H9 (cell line): ENCODE measurements at regions not wholly inside any gene's neighbourhood (a gene's known extent, or its start where the extent isn't known, plus 50 kb on each side); places are given as distances from the start of the nearest gene placed in this dataset.

Experiments used
- DNase-seq: peaks from one replicate; pipeline ENCODE4 v3.0.0-alpha.2; 2017
- H2AFZ ChIP-seq: one replicate; pipeline ENCODE4 v1.6.1; 2013; ENCODE audit warnings: mild to moderate bottlenecking, low read length, control low read depth, moderate library complexity
- H2AK5ac ChIP-seq: 2 replicates; pipeline ENCODE4 v1.6.1; 2013; ENCODE audit warnings: low read length, control low read depth, mixed read lengths; ENCODE audit not compliant: insufficient read length
- H2BK120ac ChIP-seq: one replicate; pipeline ENCODE4 v1.6.1; 2013; ENCODE audit warnings: low read depth, mild to moderate bottlenecking, low read length, control low read depth, inconsistent platforms; ENCODE audit not compliant: poor library complexity, severe bottlenecking
- H2BK12ac ChIP-seq: 2 replicates; pipeline ENCODE4 v1.6.1; 2013; ENCODE audit warnings: low read length, control low read depth, mixed read lengths, low read depth; ENCODE audit not compliant: insufficient read length
- H2BK15ac ChIP-seq: 2 replicates; pipeline ENCODE4 v1.6.1; 2013; ENCODE audit warnings: low read depth, low read length, control low read depth
- H2BK20ac ChIP-seq: one replicate; pipeline ENCODE4 v1.6.1; 2013; ENCODE audit warnings: low read depth, mild to moderate bottlenecking, low read length, control low read depth, inconsistent platforms; ENCODE audit not compliant: poor library complexity, severe bottlenecking
- H2BK5ac ChIP-seq: 2 replicates; pipeline ENCODE4 v1.6.1; 2013; ENCODE audit warnings: low read length, control low read depth, mixed read lengths; ENCODE audit not compliant: insufficient read length
- H3K14ac ChIP-seq: 2 replicates; pipeline ENCODE4 v1.6.1; 2013; ENCODE audit warnings: low read length, control low read depth; ENCODE audit not compliant: insufficient read depth
- H3K18ac ChIP-seq: 2 replicates; pipeline ENCODE4 v1.6.1; 2013; ENCODE audit warnings: low read depth, mild to moderate bottlenecking, mixed read lengths, low read length, control low read depth; ENCODE audit not compliant: insufficient read length
- H3K23ac ChIP-seq: 2 replicates; pipeline ENCODE4 v1.6.1; 2013; ENCODE audit warnings: low read length, control low read depth, mixed read lengths, low read depth; ENCODE audit not compliant: insufficient read length
- H3K23me2 ChIP-seq: 2 replicates; pipeline ENCODE4 v1.6.1; 2013; ENCODE audit warnings: low read depth, mild to moderate bottlenecking, mixed read lengths, low read length, control low read depth; ENCODE audit not compliant: insufficient read length, poor library complexity, severe bottlenecking
- H3K27ac ChIP-seq: 2 replicates; pipeline ENCODE4 v1.5.1; 2013; ENCODE audit warnings: low read length, control low read depth, mixed read lengths, low read depth; ENCODE audit not compliant: insufficient read length
- H3K27me3 ChIP-seq: 2 replicates; pipeline ENCODE4 v1.6.1; 2013; ENCODE audit warnings: low read length, control low read depth, inconsistent platforms; ENCODE audit not compliant: insufficient read depth
- H3K4ac ChIP-seq: 2 replicates; pipeline ENCODE4 v1.6.1; 2013; ENCODE audit warnings: low read depth, mild to moderate bottlenecking, control low read depth, inconsistent platforms, low read length, moderate library complexity
- H3K4me1 ChIP-seq: 2 replicates; pipeline ENCODE4 v1.6.1; 2013; ENCODE audit warnings: low read length, control low read depth, inconsistent platforms; ENCODE audit not compliant: insufficient read depth
- H3K4me2 ChIP-seq: 2 replicates; pipeline ENCODE4 v1.6.1; 2013; ENCODE audit warnings: low read length, control low read depth, mixed read lengths; ENCODE audit not compliant: insufficient read length, insufficient read depth
- H3K56ac ChIP-seq: 2 replicates; pipeline ENCODE4 v1.6.1; 2013; ENCODE audit warnings: low read depth, mild to moderate bottlenecking, mixed read lengths, low read length, control low read depth; ENCODE audit not compliant: insufficient read length
- H3K79me1 ChIP-seq: 2 replicates; pipeline ENCODE4 v1.6.1; 2013; ENCODE audit warnings: low read depth, mild to moderate bottlenecking, moderate library complexity, low read length, control low read depth, inconsistent platforms; ENCODE audit not compliant: insufficient read depth, poor library complexity, severe bottlenecking
- H3K79me2 ChIP-seq: 2 replicates; pipeline ENCODE4 v1.6.1; 2013; ENCODE audit warnings: low read length, control low read depth, inconsistent platforms; ENCODE audit not compliant: insufficient read depth
- H3K9ac ChIP-seq: 2 replicates; pipeline ENCODE4 v1.6.1; 2013; ENCODE audit warnings: low read length, control low read depth, mixed read lengths; ENCODE audit not compliant: insufficient read length; ENCODE audit errors: extremely low read depth
- H3K9me3 ChIP-seq: one replicate; pipeline ENCODE4 v1.6.1; 2013; ENCODE audit warnings: low read depth, low read length, inconsistent platforms; ENCODE audit not compliant: control insufficient read depth
- H3T11ph ChIP-seq: one replicate; pipeline ENCODE4 v1.6.1; 2013; ENCODE audit warnings: mild to moderate bottlenecking, low read length, control low read depth, inconsistent platforms
- H4K20me1 ChIP-seq: one replicate; pipeline ENCODE4 v1.6.1; 2013; ENCODE audit not compliant: control insufficient read depth, insufficient read length, insufficient read depth
- H4K5ac ChIP-seq: 2 replicates; pipeline ENCODE4 v1.6.1; 2013; ENCODE audit warnings: low read depth, mild to moderate bottlenecking, mixed read lengths, low read length, control low read depth; ENCODE audit not compliant: insufficient read length
- H4K8ac ChIP-seq: replicated peaks from 2 replicates; pipeline ENCODE4 v1.6.1; 2013; ENCODE audit warnings: low read length, control low read depth, mixed read lengths, low read depth; ENCODE audit not compliant: insufficient read length
- H4K91ac ChIP-seq: 2 replicates; pipeline ENCODE4 v1.6.1; 2013; ENCODE audit warnings: low read depth, mild to moderate bottlenecking, moderate library complexity, mixed read lengths, low read length, control low read depth; ENCODE audit not compliant: insufficient read length
- H3K27ac Mint-ChIP-seq, 3 experiments: 2 replicates in 2 of 3; 3 replicates in 1 of 3; pipeline ENCODE4 v1.8.0; 2020 to 2021; ENCODE audit warnings: mixed read lengths in 3 of 3, mild to moderate bottlenecking in 1 of 3, moderate library complexity in 1 of 3
- H3K27me3 Mint-ChIP-seq: 2 replicates; pipeline ENCODE4 v1.8.0; 2021; ENCODE audit warnings: low read depth, mild to moderate bottlenecking, moderate library complexity, mixed read lengths
- H3K36me3 Mint-ChIP-seq, 3 experiments: 2 replicates in 2 of 3; 3 replicates in 1 of 3; pipeline ENCODE4 v1.8.0; 2020 to 2021; ENCODE audit warnings: low read depth in 3 of 3, mixed read lengths in 3 of 3; ENCODE audit not compliant: insufficient read depth in 1 of 3
- H3K4me1 Mint-ChIP-seq, 2 experiments: 2 replicates each; pipeline ENCODE4 v1.8.0; 2020; ENCODE audit warnings: mixed read lengths in 2 of 2
- H3K4me3 Mint-ChIP-seq, 2 experiments: 2 replicates in 1 of 2; 3 replicates in 1 of 2; pipeline ENCODE4 v1.8.0; 2020 to 2021; ENCODE audit warnings: mild to moderate bottlenecking in 2 of 2, mixed read lengths in 2 of 2, moderate library complexity in 1 of 2
- H3K9me3 Mint-ChIP-seq, 2 experiments: 2 replicates in 1 of 2; 3 replicates in 1 of 2; pipeline ENCODE4 v1.8.0; 2020; ENCODE audit warnings: mild to moderate bottlenecking in 2 of 2, mixed read lengths in 2 of 2, moderate library complexity in 1 of 2
- CTCF ChIP-seq: fragments of 200-600 bp; sonication (generic); conservative IDR thresholded peaks from 3 replicates; pipeline ENCODE4 v1.8.0; 2021; ENCODE audit warnings: antibody characterized with exemption, mild to moderate bottlenecking
- WGBS: extraction: QIAGEN DNeasy Blood & Tissue Kit; methylation state at CpG from one replicate; pipeline ENCODE4 v1.1.7; 2013; ENCODE audit warnings: missing lambda C conversion rate, low lambda C conversion rate, mixed read lengths; ENCODE audit not compliant: insufficient read length; ENCODE audit errors: extremely low coverage; 5-methylcytosine and 5-hydroxymethylcytosine counted together

GRCh38 chr3:87126321-87126720 lies 100.8 kb upstream of the CHMP2B start:
- no peaks in the 10 kb centered on the region for H3K27me3 Mint-ChIP-seq
- H3K27ac Mint-ChIP-seq = no peak overlapping the region
- H4K91ac ChIP-seq = no peak overlapping the region
- H2BK12ac ChIP-seq = no peak overlapping the region
- H3K9ac ChIP-seq = no peak overlapping the region
- no CpG with 5 or more reads among the region's 4 CpGs for WGBS
- no peak overlapping the region for H2BK5ac ChIP-seq
- H3K9me3 Mint-ChIP-seq = no peaks in the 10 kb centered on the region
- no peak overlapping the region for H3K23ac ChIP-seq
- H3K56ac ChIP-seq = no peak overlapping the region
- H3K9me3 ChIP-seq = no peaks in the 10 kb centered on the region
- H3K14ac ChIP-seq = no peak overlapping the region
- no peak overlapping the region for H3K4me2 ChIP-seq
- H3K36me3 Mint-ChIP-seq = no peaks in the 10 kb centered on the region
- H4K8ac ChIP-seq = no peak overlapping the region
- no peaks in the 10 kb centered on the region for H4K20me1 ChIP-seq
- no peak overlapping the region for H3T11ph ChIP-seq
- no peak overlapping the region for H3K18ac ChIP-seq
- no peak overlapping the region for H3K27ac ChIP-seq
- no peaks in the 10 kb centered on the region for H3K27me3 ChIP-seq
- no peak for TF ChIP-seq CTCF
- no peaks in the 10 kb centered on the region for H3K4me1 ChIP-seq
- H3K23me2 ChIP-seq = no peaks in the 10 kb centered on the region
- DNase-seq = no peak
- H2BK120ac ChIP-seq = no peak overlapping the region
- H2BK20ac ChIP-seq = no peak overlapping the region
- no peak overlapping the region for H4K5ac ChIP-seq
- no peaks in the 10 kb centered on the region for H3K79me1 ChIP-seq
- no peaks in the 10 kb centered on the region for H3K79me2 ChIP-seq
- H3K4me1 Mint-ChIP-seq = peaks cover 0 to 2% of the 10 kb centered on the region in 2 experiments; a peak in 2 of 4 replicates
- H3K4me3 Mint-ChIP-seq = no peak overlapping the region
- no peak overlapping the region for H2AK5ac ChIP-seq
- H2AFZ ChIP-seq = no peak overlapping the region
- no peak overlapping the region for H2BK15ac ChIP-seq
- H3K4ac ChIP-seq = no peak overlapping the region
